Fibroblast of pulmonary artery (primary cell): ENCODE measurements at regions not wholly inside any gene's neighbourhood (a gene's known extent, or its start where the extent isn't known, plus 50 kb on each side); places are given as distances from the start of the nearest gene placed in this dataset.
"Not testable (repeated sequence)": the region's sequence is repeated elsewhere in the genome, so short reads cannot be mapped to it uniquely, and the experiment has no call there.

Source experiments
- DNase-seq: peaks from one replicate; pipeline ENCODE4 v3.0.0-alpha.2; 2010; ENCODE audit warnings: low read depth
- H3K4me3 ChIP-seq: replicated peaks from 2 replicates; pipeline ENCODE4 v1.5.1; 2011; ENCODE audit warnings: low read depth, mild to moderate bottlenecking, control low read depth, low read length, moderate library complexity
- CTCF ChIP-seq: IDR thresholded peaks from 2 replicates; pipeline ENCODE4 v1.5.1; 2011; ENCODE audit warnings: mild to moderate bottlenecking, control low read depth, low read length, inconsistent platforms; ENCODE audit errors: missing control alignments

- DNase-seq = no peak
- no peak for TF ChIP-seq CTCF
Measured at GRCh38 chr2:45102141-45102540, 92.9 kb upstream of the SIX2 start.

GRCh38 chr2:45096996-45097395 lies 87.7 kb upstream of the SIX2 start:
- no peak for TF ChIP-seq CTCF
- DNase-seq = no peak
- H3K4me3 ChIP-seq = no peak overlapping the region

More at GRCh38 chr2:45102141-45102540, 92.9 kb upstream of the SIX2 start:
- H3K4me3 ChIP-seq = no peak overlapping the region

GRCh38 chr2:45096038-45096437 lies 86.8 kb upstream of the SIX2 start:
- not testable (repeated sequence) for DNase-seq

GRCh38 chr2:45093663-45094062 lies 84.4 kb upstream of the SIX2 start:
- DNase-seq = no peak
- no peak for TF ChIP-seq CTCF
- H3K4me3 ChIP-seq = no peak overlapping the region

More at GRCh38 chr2:45096038-45096437, 86.8 kb upstream of the SIX2 start:
- H3K4me3 ChIP-seq = not testable (repeated sequence)

DNA sequence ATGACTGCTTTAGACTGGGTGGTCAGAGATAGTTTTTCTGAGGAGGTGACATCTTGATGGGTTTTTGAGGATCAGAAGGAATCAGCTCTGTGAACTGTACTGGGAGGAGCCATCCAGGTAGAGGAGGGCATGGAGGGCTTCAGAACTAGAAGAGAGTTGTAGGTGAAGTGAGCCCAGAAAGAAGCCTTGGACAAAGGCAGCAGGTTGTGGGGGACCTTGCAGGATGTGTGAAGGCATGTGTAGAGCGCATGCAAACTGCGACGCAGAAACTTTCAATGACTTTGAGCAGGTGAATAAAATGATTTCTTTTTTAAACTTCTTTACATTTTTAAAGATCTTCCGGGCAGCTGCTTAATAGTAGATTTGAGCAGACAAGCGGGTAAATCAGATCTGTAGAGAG lies 83.9 kb upstream of the SIX2 start:
- DNase-seq = no peak
- no peak for TF ChIP-seq CTCF
- no peak overlapping the region for H3K4me3 ChIP-seq

- no peak overlapping the region for H3K4me3 ChIP-seq
- no peak for TF ChIP-seq CTCF
- DNase-seq = no peak
Measured at GRCh38 chr2:45089554-45090261, 80.5 kb upstream of the SIX2 start.

DNA sequence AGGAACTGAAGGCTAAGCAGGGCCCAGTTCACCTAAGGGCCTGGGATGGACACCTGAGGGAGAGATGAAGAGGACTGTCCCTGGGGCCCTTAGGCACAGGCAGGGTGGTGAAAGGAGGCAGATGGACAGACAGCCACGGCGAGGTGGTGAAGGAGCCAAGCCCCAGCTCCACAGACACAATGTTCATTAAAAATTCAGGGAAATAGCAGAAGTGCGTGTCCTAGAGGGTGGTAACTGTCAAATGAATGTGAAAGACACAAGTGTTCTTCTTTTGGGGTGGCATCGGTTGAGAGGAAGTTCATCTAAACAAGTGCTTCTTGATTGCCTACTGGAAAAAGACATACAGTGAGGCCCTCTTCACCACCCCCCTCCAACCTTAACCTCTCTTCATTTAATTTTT lies 76.2 kb upstream of the SIX2 start:
- TF ChIP-seq CTCF = no peak
- no peak overlapping the region for H3K4me3 ChIP-seq
- DNase-seq = no peak
